Pancreas (tissue), 10 donors: ENCODE measurements at regions not wholly inside any gene's neighbourhood (a gene's known extent, or its start where the extent isn't known, plus 50 kb on each side); places are given as distances from the start of the nearest gene placed in this dataset.

Experiments used
- ATAC-seq, 4 donors: fragments of 200-7000 bp; cut with Tn5 transposase; one replicate each; pipeline versions ENCODE4 v1.8.0 to v1.9.1; 2020; ENCODE audit warnings: mild to moderate bottlenecking in 4 of 4, moderate library complexity in 4 of 4
- DNase-seq, 6 donors: peaks; one replicate each; pipeline ENCODE4 v3.0.0-alpha.2; 2020
- FAIRE-seq: peaks from 2 replicates; lab custom pipeline; 2012; peaks lifted over from hg19 to GRCh38; lab: Jason Lieb, UNC
- H3K27ac ChIP-seq, 4 donors: fragments of 200-600 bp; sonication (generic); 1 replicate in 3 of 4; 2 replicates in 1 of 4; pipeline versions ENCODE4 v1.5.0 to v1.8.0; 2020
- H3K27me3 ChIP-seq, 4 donors: fragments of 200-600 bp; one replicate each; pipeline ENCODE4 v1.8.0; 2021
- H3K36me3 ChIP-seq, 3 donors: fragments of 200-600 bp; sonication (generic) in 1 of 3; one replicate each; pipeline versions ENCODE4 v1.5.0 to v1.8.0; 2020 to 2021
- H3K4me1 ChIP-seq, 3 donors: fragments of 200-600 bp; one replicate each; pipeline ENCODE4 v1.8.0; 2021
- H3K4me3 ChIP-seq, 4 donors: fragments of 200-600 bp; sonication (generic) in 2 of 4; one replicate each; pipeline versions ENCODE4 v1.5.0 to v1.8.0; 2020 to 2021
- H3K9me3 ChIP-seq, 4 donors: fragments of 200-600 bp; one replicate each; pipeline ENCODE4 v1.8.0; 2021
- CTCF ChIP-seq, 4 donors: fragments of 200-600 bp; sonication (generic) in 3 of 4; IDR thresholded peaks; one replicate each; pipeline versions ENCODE4 v1.5.0 to v1.8.0; 2021; ENCODE audit warnings: antibody characterized with exemption in 4 of 4
- WGBS, 2 donors: extraction: QIAGEN DNeasy Blood & Tissue Kit; methylation state at CpG; one replicate each; pipeline ENCODE4 v1.1.7; 2013; 5-methylcytosine and 5-hydroxymethylcytosine counted together
- intact Hi-C, 3 donors: fragments of 100-400 bp; cut with DNase I; formaldehyde crosslinking; loops; one replicate each; pipeline versions ENCODE4 v1.11.1 to v1.14.2; 2022
- donor health status: healthy with polysubstance abuse.
- donor health status: DM: no; HTN: no; CAD: no; lungs with moderate emphysema.
- donor health status: DM: no; HTN: no; CAD: no.
- donor health status: control.
- donor health status: control.
- donor health status: Bipolar disorder and iron deficiency.
- donor health status: DM: yes; HTN: yes; CAD: no.
- donor health status: DM: no; HTN: no; CAD: no.
- donor health status: DM: no; HTN: no; CAD: no.
- donor health status: DM: yes; HTN: yes; CAD: no.

- Histone ChIP-seq H3K27ac (no peak overlapping the region), H3K36me3 (no peaks in the 10 kb centered on the region), H3K4me1 (no peaks in the 10 kb centered on the region), H3K9me3 (no peaks in the 10 kb centered on the region), H3K4me3 (no peak overlapping the region), H3K27me3 (no peaks in the 10 kb centered on the region)
- ATAC-seq (no peak), FAIRE-seq (no peak), DNase-seq (no peak)
- no peak for TF ChIP-seq CTCF (IDR thresholded peaks at IDR 0.05)
- intact Hi-C loops = no loop called here
- WGBS, 2 donors = 58 to 66% methylated on average over 2 of the region's 2 CpGs
These were observed 151.1 kb upstream of the MITF start for GRCh38 chr3:69588170-69588569.

GRCh38 chr3:69585472-69585871 lies 153.8 kb upstream of the MITF start:
- H3K4me3 ChIP-seq = no peak overlapping the region
- H3K4me1 ChIP-seq = no peaks in the 10 kb centered on the region
- H3K9me3 ChIP-seq = no peaks in the 10 kb centered on the region
- no peak overlapping the region for H3K27ac ChIP-seq
- 87 to 96% methylated on average over 1 of the region's 1 CpG for WGBS, 2 donors
- DNase-seq = no peak
- no peaks in the 10 kb centered on the region for H3K27me3 ChIP-seq
- H3K36me3 ChIP-seq = no peaks in the 10 kb centered on the region
- ATAC-seq = no peak
- no peak for TF ChIP-seq CTCF (IDR thresholded peaks at IDR 0.05)
- FAIRE-seq = no peak
- intact Hi-C loops = no loop called here

GRCh38 chr3:69582044-69582443 lies 157.2 kb upstream of the MITF start:
- no peak for FAIRE-seq
- Histone ChIP-seq H3K9me3 (no peaks in the 10 kb centered on the region), H3K27me3 (no peaks in the 10 kb centered on the region), H3K36me3 (no peaks in the 10 kb centered on the region), H3K4me1 (no peaks in the 10 kb centered on the region), H3K27ac (no peak overlapping the region), H3K4me3 (no peak overlapping the region)
- no peak for DNase-seq
- intact Hi-C loops = no loop called here
- no peak for TF ChIP-seq CTCF (IDR thresholded peaks at IDR 0.05)
- ATAC-seq = no peak
- WGBS, 2 donors = 62 to 66% methylated on average over 4 of the region's 4 CpGs

GRCh38 chr3:69579306-69580041 lies 159.8 kb upstream of the MITF start:
- Histone ChIP-seq H3K36me3 (no peaks in the 10 kb centered on the region), H3K27ac (no peak overlapping the region), H3K4me1 (no peaks in the 10 kb centered on the region), H3K9me3 (no peaks in the 10 kb centered on the region), H3K27me3 (no peaks in the 10 kb centered on the region), H3K4me3 (no peak overlapping the region)
- WGBS, 2 donors = 53 to 61% methylated on average over 8 of the region's 8 CpGs
- no peak for DNase-seq
- no peak for TF ChIP-seq CTCF (IDR thresholded peaks at IDR 0.05)
- intact Hi-C loops = no loop called here
- FAIRE-seq = no peak
- no peak for ATAC-seq

GRCh38 chr3:69569520-69569919 lies 169.7 kb upstream of the MITF start:
- no peaks in the 10 kb centered on the region for H3K36me3 ChIP-seq
- H3K9me3 ChIP-seq = no peaks in the 10 kb centered on the region
- FAIRE-seq (no peak), ATAC-seq (no peak), DNase-seq (no peak)
- no peak for TF ChIP-seq CTCF (IDR thresholded peaks at IDR 0.05)
- no peak overlapping the region for H3K27ac ChIP-seq
- H3K4me1 ChIP-seq = no peaks in the 10 kb centered on the region
- 30 to 59% methylated on average over 3 of the region's 3 CpGs for WGBS, 2 donors
- intact Hi-C loops = no loop called here
- no peak overlapping the region for H3K4me3 ChIP-seq
- no peaks in the 10 kb centered on the region for H3K27me3 ChIP-seq
